K562 (cell line): ENCODE measurements at regions not wholly inside any gene's neighbourhood (a gene's known extent, or its start where the extent isn't known, plus 50 kb on each side); places are given as distances from the start of the nearest gene placed in this dataset.

Experiments
- ATAC-seq: fragments of 200-7000 bp; cut with Tn5 transposase; 3 replicates; pipeline ENCODE4 v1.9.1; 2020; ENCODE audit warnings: moderate library complexity
- BruUV-seq: library from RNA; stranded (reverse); fragments of 400-500 nt; replicated peaks from 2 replicates; lab custom pipeline; 2021; lab: Mats Ljungman, UMichigan
- CTCF ChIA-PET: fragments of 300-600 bp; formaldehyde crosslinking; extraction: SDS; loops from one replicate; lab custom pipeline; 2021; ENCODE audit warnings: low intra/inter-chr PET ratio; lab: Yijun Ruan, JAX
- POLR2A ChIA-PET: fragments of 300-600, 350-650 bp; sonication (Branson Sonifier 250); formaldehyde crosslinking; extraction: SDS; loops from one replicate; lab custom pipeline; 2021; ENCODE audit warnings: antibody characterized with exemption, inconsistent platforms; lab: Yijun Ruan, JAX
- DNase-seq, 4 experiments: peaks; one replicate each; pipeline versions ENCODE4 v3.0.0 to v3.0.0-alpha.2; 2011 to 2018; ENCODE audit warnings: low spot score in 3 of 4, mixed read lengths in 3 of 4; ENCODE audit errors: extremely low read depth in 1 of 4
- FAIRE-seq: peaks from 2 replicates; lab custom pipeline; 2011; peaks lifted over from hg19 to GRCh38; lab: Jason Lieb, UNC
- H2AFZ ChIP-seq: 2 replicates; pipeline ENCODE4 v1.6.0; 2011; ENCODE audit warnings: low read depth, low read length, control low read depth, inconsistent platforms
- H3K27ac ChIP-seq: fragments of 200-600 bp; 3 replicates; pipeline ENCODE4 v1.8.0; 2011; ENCODE audit warnings: low read depth, mild to moderate bottlenecking, control low read depth, inconsistent platforms, low read length, moderate library complexity, mixed read lengths; ENCODE audit errors: extremely low read depth
- H3K27me3 ChIP-seq, 2 experiments: fragments of 300-600 bp in 1 of 2; 2 replicates in 1 of 2; 3 replicates in 1 of 2; pipeline versions ENCODE4 v1.6.0 to v1.8.0; 2011; ENCODE audit warnings: inconsistent platforms in 2 of 2, low read length in 2 of 2, mild to moderate bottlenecking in 1 of 2, mixed read lengths in 1 of 2, moderate library complexity in 1 of 2; ENCODE audit not compliant: control insufficient read depth in 2 of 2, insufficient read depth in 2 of 2
- H3K36me3 ChIP-seq: fragments of 300-600 bp; 3 replicates; pipeline ENCODE4 v1.8.0; 2011; ENCODE audit warnings: mild to moderate bottlenecking, low read length, inconsistent platforms; ENCODE audit not compliant: control insufficient read depth, insufficient read depth
- H3K4me1 ChIP-seq, 2 experiments: fragments of 200-600 bp in 1 of 2; replicated peaks in 1 of 2; 2 replicates in 1 of 2; 3 replicates in 1 of 2; pipeline versions ENCODE4 v1.5.1 to v1.8.0; 2011; ENCODE audit warnings: inconsistent platforms in 2 of 2, low read length in 2 of 2, mild to moderate bottlenecking in 1 of 2, mixed read lengths in 1 of 2, moderate library complexity in 1 of 2; ENCODE audit not compliant: control insufficient read depth in 2 of 2, insufficient read depth in 2 of 2
- H3K4me2 ChIP-seq: 2 replicates; pipeline ENCODE4 v1.6.1; 2011; ENCODE audit warnings: low read length, control low read depth, inconsistent platforms, mixed read lengths; ENCODE audit not compliant: insufficient read depth
- H3K4me3 ChIP-seq: fragments of 200-600 bp; sonication (generic), shearing (Covaris generic); 2 replicates; pipeline ENCODE4 v1.5.1; 2016; ENCODE audit warnings: control low read depth, inconsistent platforms
- H3K79me2 ChIP-seq: fragments of 200-600 bp; 3 replicates; pipeline ENCODE4 v1.8.0; 2011; ENCODE audit warnings: low read length, inconsistent platforms; ENCODE audit not compliant: control insufficient read depth, insufficient read depth
- H3K9ac ChIP-seq, 2 experiments: 2 replicates each; pipeline versions ENCODE4 v1.6.0 to v1.6.1; 2011; ENCODE audit warnings: low read depth in 2 of 2, low read length in 2 of 2, control low read depth in 1 of 2, inconsistent platforms in 1 of 2, mild to moderate bottlenecking in 1 of 2, mixed read lengths in 1 of 2; ENCODE audit not compliant: insufficient read depth in 1 of 2
- H3K9me1 ChIP-seq: one replicate; pipeline ENCODE4 v1.6.0; 2011; ENCODE audit warnings: inconsistent platforms, mild to moderate bottlenecking, low read length, moderate library complexity; ENCODE audit not compliant: control insufficient read depth, insufficient read depth
- H3K9me3 ChIP-seq: replicated peaks from 2 replicates; pipeline ENCODE4 v1.5.1; 2011; ENCODE audit warnings: low read depth, low read length, inconsistent platforms; ENCODE audit not compliant: control insufficient read depth, insufficient read depth
- H4K20me1 ChIP-seq: replicated peaks from 2 replicates; pipeline ENCODE4 v1.6.1; 2011; ENCODE audit warnings: low read length, inconsistent platforms, mixed read lengths; ENCODE audit not compliant: control insufficient read depth, insufficient read depth
- E2F1 ChIP-seq: sonication (generic); formaldehyde crosslinking; IDR thresholded peaks from 2 replicates; pipeline ENCODE4 v1.8.1; 2023; ENCODE audit warnings: mild to moderate bottlenecking, missing genetic modification reagents, moderate library complexity
- ESRRA ChIP-seq: fragments of 450-650 bp; IDR thresholded peaks from 2 replicates; pipeline ENCODE4 v1.6.1; 2014; ENCODE audit warnings: low read depth, mild to moderate bottlenecking, moderate library complexity, borderline replicate concordance
- HDAC3 ChIP-seq: fragments of 450-650 bp; IDR thresholded peaks from 2 replicates; pipeline ENCODE4 v1.6.1; 2018; ENCODE audit warnings: borderline replicate concordance, mild to moderate bottlenecking, moderate library complexity; ENCODE audit not compliant: partially characterized antibody
- HMBOX1 ChIP-seq: sonication (generic); IDR thresholded peaks from 2 replicates; pipeline ENCODE4 v1.6.1; 2016
- KDM5B ChIP-seq: fragments of 200-600 bp; sonication (generic); IDR thresholded peaks from 2 replicates; pipeline ENCODE4 v1.6.1; 2012; ENCODE audit warnings: low read depth, mild to moderate bottlenecking, moderate library complexity, low read length, control low read depth, inconsistent platforms; ENCODE audit not compliant: insufficient replicate concordance
- POLR2A ChIP-seq: fragments of 450-650 bp; conservative IDR thresholded peaks from 2 replicates; pipeline ENCODE4 v1.6.1; 2016
- POLR2AphosphoS2 ChIP-seq: IDR thresholded peaks from 2 replicates; pipeline ENCODE4 v1.6.1; 2012; ENCODE audit warnings: low read length, improper control_type of control experiment
- SMAD4 ChIP-seq: fragments of 250-450 bp; sonication (Bioruptor Pico); conservative IDR thresholded peaks from 2 replicates; pipeline ENCODE4 v1.8.0; 2021; ENCODE audit warnings: inconsistent platforms, mild to moderate bottlenecking, moderate library complexity
- ZC3H11A ChIP-seq: IDR thresholded peaks from 2 replicates; pipeline ENCODE4 v1.6.1; 2012; ENCODE audit warnings: low read depth, low read length, improper control_type of control experiment
- ZC3H4 ChIP-seq: sonication (generic); formaldehyde crosslinking; IDR thresholded peaks from 2 replicates; pipeline ENCODE4 v1.9.0; 2021; ENCODE audit warnings: missing genetic modification reagents, borderline replicate concordance
- WGBS: fragments of 100-300 bp; shearing (Covaris generic); methylation state at CpG from one replicate; pipeline ENCODE4 v1.1.6; 2016; ENCODE audit warnings: low coverage, mixed read lengths; ENCODE audit not compliant: insufficient coverage; ENCODE audit errors: missing lambda C conversion rate; 5-methylcytosine and 5-hydroxymethylcytosine counted together
- in situ Hi-C: fragments of 300-500 bp; cut with MboI; formaldehyde crosslinking; loops from 4 replicates; pipeline ENCODE4 v1.15.0; 2018; ENCODE audit warnings: inconsistent platforms, mixed read lengths
- intact Hi-C: fragments of 100-400 bp; cut with micrococcal nuclease; formaldehyde crosslinking; loops from 2 replicates; pipeline ENCODE4 v1.14.2; 2022
- TF ChIP-seq, protein P1 (sequence below), 2 experiments: fragments of 200-800 bp in 1 of 2; sonication (Bioruptor generic) in 1 of 2; sonication (generic) in 1 of 2; formaldehyde crosslinking in 1 of 2; IDR thresholded peaks in 1 of 2; conservative IDR thresholded peaks in 1 of 2; 2 replicates each; pipeline versions ENCODE4 v1.5.0 to v1.6.1; 2016 to 2020; ENCODE audit warnings: missing compliant biosample characterization in 1 of 2, missing genetic modification characterization in 1 of 2, missing genetic modification reagents in 1 of 2
- TF ChIP-seq, protein P2 (sequence below): fragments of 450-650 bp; IDR thresholded peaks from 2 replicates; pipeline ENCODE4 v1.6.1; 2017; ENCODE audit warnings: antibody characterized with exemption, mild to moderate bottlenecking

- Histone ChIP-seq H3K27me3 (no peaks in the 10 kb centered on the region), H3K9me3 (no peaks in the 10 kb centered on the region), H3K9me1 (no peaks in the 10 kb centered on the region), H3K36me3 (no peaks in the 10 kb centered on the region), H3K4me2 (peak overlapping the region; percentile 70), H2AFZ (peak overlapping the region; percentile 69), H3K4me3 (no peak overlapping the region), H3K4me1 (peaks cover 47 to 48% of the 10 kb centered on the region in 2 experiments), H4K20me1 (no peaks in the 10 kb centered on the region), H3K27ac (peak overlapping the region; percentile 78), H3K79me2 (peaks cover 13% of the 10 kb centered on the region; the same call in 2 of the 3 replicates), H3K9ac (peak overlapping the region; percentile 72 to 74; a peak in 3 of 4 replicates)
- 37% methylated on average over 7 of the region's 10 CpGs for WGBS
- ATAC-seq (peak; percentile 4), DNase-seq (peak in 1 of 4 experiments; percentile 36), FAIRE-seq (peak; percentile 65)
- POLR2A ChIA-PET, result interaction anchor here (0.6 to 1.9 kb wide), 5 partner anchors 9 to 98 kb away, joined by 3 to 6 read pairs (median 4); no protein-coding TSS in a partner anchor
- CTCF ChIA-PET, result no interaction called here
- BruUV-seq, result no TSS peak
- in situ Hi-C loops, result no loop called here
- intact Hi-C loops, result loop anchor here (2.0 to 5.0 kb wide), 2 partner anchors 62 to 108 kb away; partner anchors contain the start of gene ARF6
- TF ChIP-seq E2F1 (CRISPR knock-in tag) (no peak), POLR2AphosphoS2 (no peak), ESRRA (peak; percentile 56; the same call in 1 of the 2 replicates), ZC3H4 (CRISPR knock-in tag) (no peak), ZC3H11A (no peak), HMBOX1 (peak; percentile 51; the same call in 1 of the 2 replicates), SMAD4 (CRISPR knock-in tag) (0 out of 2 replicates have a peak, but pooled peaks have one; percentile 19), KDM5B (peak; percentile 60), POLR2A (0 out of 2 replicates have a peak, but pooled peaks have one; percentile 3), HDAC3 (no peak)
- TF ChIP-seq, protein P1, sequence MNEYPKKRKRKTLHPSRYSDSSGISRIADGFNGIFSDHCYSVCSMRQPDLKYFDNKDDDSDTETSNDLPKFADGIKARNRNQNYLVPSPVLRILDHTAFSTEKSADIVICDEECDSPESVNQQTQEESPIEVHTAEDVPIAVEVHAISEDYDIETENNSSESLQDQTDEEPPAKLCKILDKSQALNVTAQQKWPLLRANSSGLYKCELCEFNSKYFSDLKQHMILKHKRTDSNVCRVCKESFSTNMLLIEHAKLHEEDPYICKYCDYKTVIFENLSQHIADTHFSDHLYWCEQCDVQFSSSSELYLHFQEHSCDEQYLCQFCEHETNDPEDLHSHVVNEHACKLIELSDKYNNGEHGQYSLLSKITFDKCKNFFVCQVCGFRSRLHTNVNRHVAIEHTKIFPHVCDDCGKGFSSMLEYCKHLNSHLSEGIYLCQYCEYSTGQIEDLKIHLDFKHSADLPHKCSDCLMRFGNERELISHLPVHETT (CRISPR knock-in tag; conservative IDR thresholded peaks at IDR 0.05 in 1 of 2, IDR thresholded peaks at IDR 0.05 in 1 of 2), result 0 out of 4 replicates have a peak, but pooled peaks of 1 of the 2 experiments have one; percentile 25
- TF ChIP-seq, protein P2, sequence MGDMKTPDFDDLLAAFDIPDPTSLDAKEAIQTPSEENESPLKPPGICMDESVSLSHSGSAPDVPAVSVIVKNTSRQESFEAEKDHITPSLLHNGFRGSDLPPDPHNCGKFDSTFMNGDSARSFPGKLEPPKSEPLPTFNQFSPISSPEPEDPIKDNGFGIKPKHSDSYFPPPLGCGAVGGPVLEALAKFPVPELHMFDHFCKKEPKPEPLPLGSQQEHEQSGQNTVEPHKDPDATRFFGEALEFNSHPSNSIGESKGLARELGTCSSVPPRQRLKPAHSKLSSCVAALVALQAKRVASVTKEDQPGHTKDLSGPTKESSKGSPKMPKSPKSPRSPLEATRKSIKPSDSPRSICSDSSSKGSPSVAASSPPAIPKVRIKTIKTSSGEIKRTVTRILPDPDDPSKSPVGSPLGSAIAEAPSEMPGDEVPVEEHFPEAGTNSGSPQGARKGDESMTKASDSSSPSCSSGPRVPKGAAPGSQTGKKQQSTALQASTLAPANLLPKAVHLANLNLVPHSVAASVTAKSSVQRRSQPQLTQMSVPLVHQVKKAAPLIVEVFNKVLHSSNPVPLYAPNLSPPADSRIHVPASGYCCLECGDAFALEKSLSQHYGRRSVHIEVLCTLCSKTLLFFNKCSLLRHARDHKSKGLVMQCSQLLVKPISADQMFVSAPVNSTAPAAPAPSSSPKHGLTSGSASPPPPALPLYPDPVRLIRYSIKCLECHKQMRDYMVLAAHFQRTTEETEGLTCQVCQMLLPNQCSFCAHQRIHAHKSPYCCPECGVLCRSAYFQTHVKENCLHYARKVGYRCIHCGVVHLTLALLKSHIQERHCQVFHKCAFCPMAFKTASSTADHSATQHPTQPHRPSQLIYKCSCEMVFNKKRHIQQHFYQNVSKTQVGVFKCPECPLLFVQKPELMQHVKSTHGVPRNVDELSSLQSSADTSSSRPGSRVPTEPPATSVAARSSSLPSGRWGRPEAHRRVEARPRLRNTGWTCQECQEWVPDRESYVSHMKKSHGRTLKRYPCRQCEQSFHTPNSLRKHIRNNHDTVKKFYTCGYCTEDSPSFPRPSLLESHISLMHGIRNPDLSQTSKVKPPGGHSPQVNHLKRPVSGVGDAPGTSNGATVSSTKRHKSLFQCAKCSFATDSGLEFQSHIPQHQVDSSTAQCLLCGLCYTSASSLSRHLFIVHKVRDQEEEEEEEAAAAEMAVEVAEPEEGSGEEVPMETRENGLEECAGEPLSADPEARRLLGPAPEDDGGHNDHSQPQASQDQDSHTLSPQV, result peak; percentile 42; the same call in 1 of the 2 replicates
These were observed 107.7 kb downstream of the ARF6 start for GRCh38 chr14:50000380-50001150.
